ENCODE measurements at regions not wholly inside any gene's neighbourhood (a gene's known extent, or its start where the extent isn't known, plus 50 kb on each side); places are given as distances from the start of the nearest gene placed in this dataset.
"Not testable (repeated sequence)": the region's sequence is repeated elsewhere in the genome, so short reads cannot be mapped to it uniquely, and the experiment has no call there.

GRCh38 chr14:55915456-55915855 is 202.8 kb upstream of the PELI2 start:
- no peak for TF ChIP-seq CTCF (IDR thresholded peaks at IDR 0.05)
- Histone ChIP-seq H3K27ac (no peak overlapping the region), H3K36me3 (no peaks in the 10 kb centered on the region), H3K4me3 (no peak overlapping the region), H3K27me3 (no peaks in the 10 kb centered on the region), H3K9me3 (no peaks in the 10 kb centered on the region), H3K4me1 (peaks cover 0 to 11% of the 10 kb centered on the region in 2 donors)
- no peak for DNase-seq (ENCODE audit: low spot score in 2 of 2)
- intact Hi-C loops (cut with DNase I) = no loop called here

DNA sequence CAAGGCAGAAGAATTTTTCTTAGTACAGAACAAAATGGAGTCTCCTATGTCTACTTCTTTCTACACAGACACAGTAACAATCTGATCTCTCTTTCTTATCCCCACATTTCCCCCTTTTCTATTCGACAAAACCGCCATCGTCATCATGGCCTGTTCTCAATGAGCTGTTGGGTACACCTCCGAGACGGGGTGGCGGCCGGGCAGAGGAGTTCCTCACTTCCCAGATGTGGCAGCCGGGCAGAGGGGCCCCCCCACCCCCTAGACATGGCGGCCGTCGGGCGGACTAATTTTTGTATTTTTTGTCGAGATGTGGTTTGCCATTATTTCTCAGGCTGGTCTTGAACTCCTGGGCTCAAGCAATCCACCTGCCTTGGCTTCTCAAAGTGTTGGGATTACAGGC is 198.4 kb upstream of the PELI2 start:
- H3K27me3 ChIP-seq; intact Hi-C loops (cut with DNase I); H3K36me3 ChIP-seq; H3K4me3 ChIP-seq; H3K9me3 ChIP-seq; DNase-seq (ENCODE audit: low spot score in 2 of 2); H3K27ac ChIP-seq; H3K4me1 ChIP-seq: not testable (repeated sequence)

- Histone ChIP-seq H3K36me3 (no peaks in the 10 kb centered on the region), H3K9me3 (no peaks in the 10 kb centered on the region), H3K4me1 (no peaks in the 10 kb centered on the region), H3K4me3 (no peak overlapping the region), H3K27ac (no peak overlapping the region), H3K27me3 (no peaks in the 10 kb centered on the region)
- TF ChIP-seq CTCF (IDR thresholded peaks at IDR 0.05) = no peak
- DNase-seq (ENCODE audit: low spot score in 2 of 2) = no peak
- intact Hi-C loops (cut with DNase I) = no loop called here
These were observed 196.7 kb upstream of the PELI2 start for GRCh38 chr14:55921511-55921910.

GRCh38 chr14:55926007-55926406 is 192.2 kb upstream of the PELI2 start:
- H3K27ac ChIP-seq = no peak overlapping the region
- H3K4me3 ChIP-seq = no peak overlapping the region
- no peaks in the 10 kb centered on the region for H3K27me3 ChIP-seq
- no peak for TF ChIP-seq CTCF (IDR thresholded peaks at IDR 0.05)
- no peaks in the 10 kb centered on the region for H3K36me3 ChIP-seq
- no peaks in the 10 kb centered on the region for H3K4me1 ChIP-seq
- intact Hi-C loops (cut with DNase I) = no loop called here
- DNase-seq (ENCODE audit: low spot score in 2 of 2) = no peak
- no peaks in the 10 kb centered on the region for H3K9me3 ChIP-seq

DNA sequence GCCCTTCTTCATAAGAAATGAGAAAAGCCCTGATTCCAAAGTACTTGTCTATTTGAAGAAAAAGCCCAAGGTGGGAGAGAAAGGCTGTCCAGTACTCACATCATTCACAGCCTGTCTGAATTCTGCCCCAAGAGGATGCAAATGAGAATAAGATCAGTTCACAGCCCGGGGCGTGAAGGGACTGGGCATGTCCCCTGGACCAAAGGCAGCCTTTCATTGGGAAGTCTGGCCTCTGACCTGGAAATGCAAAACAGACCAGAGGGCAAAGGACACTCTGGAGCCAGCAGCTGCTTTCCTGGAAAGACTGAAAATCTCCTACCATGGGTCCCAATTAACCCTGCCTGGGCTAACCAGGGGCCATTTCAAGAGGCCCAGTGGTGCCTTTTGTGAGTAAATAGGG is 191.2 kb upstream of the PELI2 start:
- intact Hi-C loops (cut with DNase I) = no loop called here
- Histone ChIP-seq H3K4me1 (no peaks in the 10 kb centered on the region), H3K27me3 (no peaks in the 10 kb centered on the region), H3K36me3 (no peaks in the 10 kb centered on the region), H3K4me3 (no peak overlapping the region), H3K9me3 (no peaks in the 10 kb centered on the region), H3K27ac (no peak overlapping the region)
- no peak for TF ChIP-seq CTCF (IDR thresholded peaks at IDR 0.05)
- DNase-seq (ENCODE audit: low spot score in 2 of 2) = no peak

DNA sequence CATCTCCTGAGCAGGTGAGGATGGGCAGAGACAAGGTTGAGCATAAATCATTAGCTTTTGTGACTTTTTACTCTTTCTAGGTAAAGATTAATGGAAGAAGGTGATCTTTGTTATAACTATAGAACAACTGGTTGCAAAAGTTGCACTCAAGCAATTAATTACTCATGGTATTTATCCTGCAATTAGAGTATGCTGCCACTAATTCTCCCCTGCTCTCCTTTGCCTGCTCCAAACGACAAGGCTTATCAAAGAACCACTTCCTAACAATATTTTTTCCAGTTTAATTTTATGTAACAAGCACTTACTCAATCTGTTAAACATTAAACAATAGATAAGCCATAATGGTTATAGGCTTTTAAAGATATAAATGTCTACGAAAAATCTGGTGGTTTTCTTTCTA is 189.9 kb upstream of the PELI2 start:
- H3K4me3 ChIP-seq = no peak overlapping the region
- intact Hi-C loops (cut with DNase I) = no loop called here
- H3K9me3 ChIP-seq = no peaks in the 10 kb centered on the region
- H3K36me3 ChIP-seq = no peaks in the 10 kb centered on the region
- no peak overlapping the region for H3K27ac ChIP-seq
- DNase-seq (ENCODE audit: low spot score in 2 of 2) = no peak
- H3K27me3 ChIP-seq = no peaks in the 10 kb centered on the region
- H3K4me1 ChIP-seq = no peaks in the 10 kb centered on the region
- TF ChIP-seq CTCF (IDR thresholded peaks at IDR 0.05) = no peak

Data from ascending aorta (tissue), 2 donors.